Dedifferentiated amniotic fluid mesenchymal stem cell (primary cell): ENCODE measurements at regions not wholly inside any gene's neighbourhood (a gene's known extent, or its start where the extent isn't known, plus 50 kb on each side); places are given as distances from the start of the nearest gene placed in this dataset.

Source experiments
- DNase-seq: peaks from one replicate; pipeline ENCODE4 v3.0.0-alpha.2; 2016; ENCODE audit errors: extremely low spot score

DNA sequence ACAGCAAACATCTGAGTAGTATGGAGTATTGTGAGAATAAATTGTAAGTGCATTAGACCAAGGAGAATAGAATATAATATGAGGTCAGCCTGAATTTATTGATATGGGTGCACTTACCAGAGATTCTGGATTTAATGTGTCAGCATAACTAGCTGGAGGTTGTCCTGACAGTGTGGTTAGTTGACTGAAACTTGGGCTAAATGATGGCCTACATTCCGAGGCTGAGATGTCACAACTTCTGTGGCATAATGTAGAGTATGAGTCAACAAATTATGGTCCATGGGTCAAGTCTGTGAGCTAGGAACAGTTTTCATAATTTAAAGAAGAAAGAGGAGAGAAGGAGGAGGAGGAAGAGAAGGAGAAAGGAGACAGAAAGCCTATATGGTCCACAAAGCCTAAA lies 127.6 kb downstream of the QPCT start:
- peak; percentile 65 for DNase-seq

DNA sequence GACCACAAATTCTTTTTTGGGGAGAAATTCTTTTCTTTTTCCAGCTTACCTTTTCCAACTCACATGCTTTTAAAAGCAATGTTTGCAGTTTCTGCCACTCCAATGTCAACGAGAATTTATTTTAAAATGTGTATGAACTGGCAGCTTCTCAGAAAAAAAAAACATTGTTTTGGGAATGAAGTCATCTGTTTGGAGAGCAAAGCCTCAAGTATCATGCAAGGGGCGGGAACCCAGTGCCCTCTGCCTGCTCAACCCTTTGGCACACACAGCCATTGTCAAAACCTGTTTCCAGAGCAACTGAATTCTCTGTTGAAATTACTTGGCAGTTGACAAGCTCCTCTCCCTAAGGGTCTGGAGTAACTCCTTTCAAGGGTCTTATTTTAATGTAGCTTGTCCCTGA lies 128.5 kb downstream of the QPCT start:
- peak; percentile 68 for DNase-seq

DNA sequence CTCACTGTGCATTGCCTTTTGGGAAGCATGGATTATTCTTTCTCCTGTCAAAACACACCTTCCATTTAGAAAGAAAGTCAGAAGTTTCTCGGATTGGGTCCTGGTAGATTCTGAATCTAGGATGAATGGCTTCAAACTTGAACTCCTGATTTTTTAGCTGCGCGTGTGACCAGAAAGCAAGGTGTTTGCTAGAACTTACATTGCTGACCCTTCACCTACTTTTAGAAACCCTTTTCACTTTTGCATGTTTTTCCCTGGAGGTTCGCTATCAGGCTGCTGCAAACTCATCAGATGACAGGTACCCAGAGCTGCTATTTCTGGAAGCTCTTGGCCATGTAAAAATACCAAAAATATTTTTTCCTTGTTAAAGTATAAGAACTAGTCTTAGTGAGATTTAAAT lies 132.0 kb downstream of the QPCT start:
- no peak for DNase-seq

DNA sequence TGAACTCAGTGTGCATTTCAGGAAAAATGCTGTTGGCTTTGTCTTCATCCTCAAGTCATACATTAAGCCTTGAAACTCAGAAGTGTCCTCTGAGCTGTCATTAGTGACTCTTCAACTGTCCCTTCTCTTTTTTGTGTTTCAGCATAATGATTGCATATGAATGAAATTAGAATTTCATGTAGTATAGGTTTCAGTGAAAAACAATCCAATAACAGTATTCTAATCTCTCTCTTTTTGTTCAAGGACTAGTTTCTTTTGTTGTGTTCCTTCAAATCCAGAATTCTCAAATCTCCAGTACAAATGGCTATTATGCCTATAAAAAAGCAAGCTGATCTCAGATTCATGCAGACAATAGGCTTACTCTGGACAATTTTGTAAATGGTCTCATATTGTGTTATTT lies 133.5 kb downstream of the QPCT start:
- no peak for DNase-seq

DNA sequence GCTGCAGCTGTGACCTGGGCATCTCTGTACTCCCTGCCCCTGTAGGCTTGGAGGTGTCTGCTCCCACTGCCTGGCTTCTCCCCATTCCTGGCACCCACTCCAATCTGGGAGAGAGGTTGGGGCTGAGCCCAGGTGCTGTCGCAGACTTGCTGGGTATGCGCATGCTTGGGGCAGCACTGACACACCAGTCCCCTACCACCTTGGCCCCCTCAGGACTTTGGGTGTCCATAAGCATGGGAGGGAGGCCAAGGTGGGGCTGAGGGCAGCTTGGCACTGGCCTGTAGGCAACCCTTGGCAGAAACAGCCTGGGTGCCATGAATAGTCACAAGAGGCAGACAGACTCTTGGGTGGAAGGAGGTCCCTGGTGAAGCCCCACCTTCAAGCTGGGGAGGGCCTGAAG lies 136.8 kb downstream of the QPCT start:
- DNase-seq: no peak

DNA sequence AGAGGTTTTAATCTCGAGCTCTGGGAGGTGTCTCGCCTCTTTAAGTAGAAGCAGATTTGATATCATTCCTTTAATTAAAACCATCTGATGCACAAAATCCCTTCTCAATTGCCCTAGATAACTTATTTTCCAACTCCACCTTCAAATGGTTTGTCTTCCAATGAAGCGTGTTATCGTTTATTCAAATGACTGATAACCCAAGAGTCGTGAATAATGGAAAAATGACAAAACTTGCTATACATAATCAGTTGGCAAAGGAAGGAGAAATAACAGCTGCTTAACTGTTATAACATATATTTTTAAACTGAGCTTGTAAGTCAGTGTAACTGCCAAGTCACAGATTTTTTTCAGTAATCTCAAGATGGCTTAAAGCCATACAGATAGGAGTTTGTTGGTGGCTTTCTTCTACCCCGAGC lies 144.6 kb downstream of the QPCT start:
- no peak for DNase-seq

DNA sequence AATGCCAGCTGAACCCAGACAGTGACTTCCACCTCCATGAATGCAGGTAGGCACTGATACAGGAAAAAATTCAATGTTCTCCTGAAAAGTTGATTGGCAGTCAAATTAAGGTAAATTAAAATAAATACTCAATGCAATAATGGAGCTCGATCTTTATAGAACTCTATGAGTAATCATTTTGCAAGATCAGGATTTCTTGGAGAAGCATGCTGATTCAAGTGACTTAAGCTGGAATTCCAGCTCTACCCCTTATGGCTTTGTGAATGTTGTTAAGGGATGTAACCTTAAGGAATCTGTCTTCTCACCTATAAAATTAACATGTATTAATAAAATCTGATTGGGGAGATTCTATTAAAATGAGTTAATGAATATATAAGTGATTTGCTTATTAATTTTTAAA lies 145.1 kb downstream of the QPCT start:
- DNase-seq: no peak

DNA sequence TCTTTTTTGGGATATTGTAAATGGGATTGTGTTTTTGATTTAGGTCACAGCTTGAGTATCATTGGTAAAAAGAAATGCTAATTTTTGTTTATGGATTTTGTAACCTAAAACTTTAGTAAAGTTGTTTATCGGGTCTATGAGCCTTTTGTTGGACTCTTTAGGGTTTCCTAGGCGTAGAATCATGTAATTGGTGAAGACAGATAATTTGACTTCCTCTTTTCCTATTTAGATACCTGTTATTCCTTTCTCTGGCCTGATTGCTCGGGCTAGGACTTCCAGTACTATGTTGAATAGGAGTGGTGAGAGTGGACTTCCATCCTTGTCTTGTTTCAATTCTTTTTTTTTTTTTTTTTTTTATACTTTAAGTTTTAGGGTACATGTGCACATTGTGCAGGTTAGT lies 149.0 kb downstream of the QPCT start:
- no peak for DNase-seq

DNA sequence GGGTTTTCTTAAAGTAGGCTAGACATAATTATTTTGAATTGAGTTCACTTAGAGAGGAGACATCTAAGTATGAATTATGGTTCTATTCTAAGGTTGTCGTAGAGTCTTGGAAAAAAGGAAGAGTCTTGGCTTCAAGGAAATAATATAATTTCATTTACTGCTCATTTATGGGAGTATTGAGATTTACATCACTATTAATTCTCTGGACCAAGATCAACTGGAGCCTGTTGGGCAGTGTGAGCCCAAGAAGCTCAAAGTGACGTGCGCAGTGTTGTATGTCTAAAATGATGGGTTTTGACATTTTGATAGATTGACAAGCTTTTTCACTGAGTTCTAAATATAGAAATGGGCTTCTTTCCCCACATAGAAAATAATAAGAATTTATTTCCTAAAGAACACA lies 154.7 kb downstream of the QPCT start:
- no peak for DNase-seq

DNA sequence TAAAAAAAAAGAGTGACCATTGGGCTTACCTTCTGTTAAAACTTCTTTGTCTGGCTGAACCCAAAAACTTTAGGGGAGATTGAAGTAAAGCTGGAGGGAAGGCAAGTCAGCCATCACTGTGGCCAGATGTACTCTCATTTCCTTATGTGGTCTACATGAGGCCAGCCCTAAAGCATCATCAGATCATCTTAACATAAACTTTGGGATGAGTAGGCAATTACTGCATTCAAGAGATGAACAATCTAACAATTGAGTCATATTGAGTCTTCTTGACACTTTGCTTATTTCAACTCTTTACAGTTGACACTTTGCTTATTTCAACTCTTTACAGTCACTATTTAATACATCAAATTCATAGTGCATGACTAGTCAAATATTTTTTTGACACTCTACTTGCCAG lies 155.6 kb downstream of the QPCT start:
- no peak for DNase-seq

DNA sequence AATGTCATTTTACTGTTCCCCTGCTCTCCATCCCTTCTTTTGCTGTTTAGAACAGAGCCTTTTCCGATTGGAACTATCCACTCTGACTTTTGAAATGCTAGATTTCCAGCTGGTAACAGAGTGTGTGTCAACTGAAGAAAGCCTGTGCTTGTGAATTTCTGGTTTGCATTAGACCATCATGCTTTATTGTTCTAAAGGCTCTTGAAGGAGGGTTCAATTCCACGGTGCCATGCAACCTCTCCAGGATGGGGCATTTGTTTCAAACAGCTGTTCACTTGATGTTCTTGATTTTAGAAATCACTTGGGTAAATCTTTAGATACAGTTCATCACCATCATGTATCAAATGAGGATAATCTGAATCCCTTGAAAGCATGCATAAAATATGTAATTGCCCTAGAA lies 156.7 kb downstream of the QPCT start:
- peak; percentile 31 for DNase-seq

DNA sequence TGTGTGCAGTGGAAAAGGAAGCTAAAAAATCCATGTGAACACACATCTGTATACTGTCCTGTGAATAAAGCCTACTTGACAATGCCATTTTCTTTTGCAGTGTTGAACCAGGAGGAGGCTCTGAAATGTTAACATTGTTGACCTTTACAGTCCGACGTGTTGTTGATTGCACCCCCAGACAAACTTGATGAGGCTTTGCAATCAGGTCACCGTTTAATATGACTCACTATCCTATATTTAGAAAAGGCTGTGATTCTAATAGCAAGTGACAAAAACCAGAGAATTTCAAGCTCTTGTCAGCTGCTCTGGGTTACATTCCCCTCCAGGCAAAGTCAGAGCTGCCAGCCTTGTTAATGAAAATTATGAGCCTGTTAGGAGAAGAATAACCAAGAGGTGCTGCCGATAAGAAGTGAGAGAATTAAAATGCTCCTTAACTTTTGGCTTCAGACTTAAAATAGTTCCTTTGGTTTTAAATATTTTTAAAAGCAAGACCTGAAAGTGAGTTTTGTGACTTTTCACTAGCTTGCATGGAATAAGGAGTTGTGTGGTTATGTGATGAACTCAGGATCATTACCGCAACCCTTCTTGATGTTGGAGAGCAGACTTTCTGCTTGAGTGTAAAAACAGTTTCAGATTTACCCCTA lies 162.1 kb downstream of the QPCT start:
- peak; percentile 68 for DNase-seq

DNA sequence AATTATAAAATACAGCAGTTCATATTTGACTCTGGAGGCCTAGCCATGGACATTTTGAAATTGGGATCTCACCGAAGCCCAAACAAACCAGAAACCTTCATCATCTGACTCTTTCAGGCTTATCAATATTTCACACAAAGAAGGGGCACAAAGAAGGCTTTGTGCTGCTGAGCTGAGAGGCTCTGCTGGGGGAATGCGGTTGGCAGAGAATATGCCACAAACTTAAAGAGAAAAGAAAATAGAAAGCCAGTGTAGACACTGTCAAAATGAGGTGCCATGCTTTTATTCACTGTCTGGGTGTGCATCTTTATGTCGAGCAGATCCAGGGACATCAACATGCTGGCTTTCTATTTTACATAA lies 162.6 kb downstream of the QPCT start:
- no peak for DNase-seq

DNA sequence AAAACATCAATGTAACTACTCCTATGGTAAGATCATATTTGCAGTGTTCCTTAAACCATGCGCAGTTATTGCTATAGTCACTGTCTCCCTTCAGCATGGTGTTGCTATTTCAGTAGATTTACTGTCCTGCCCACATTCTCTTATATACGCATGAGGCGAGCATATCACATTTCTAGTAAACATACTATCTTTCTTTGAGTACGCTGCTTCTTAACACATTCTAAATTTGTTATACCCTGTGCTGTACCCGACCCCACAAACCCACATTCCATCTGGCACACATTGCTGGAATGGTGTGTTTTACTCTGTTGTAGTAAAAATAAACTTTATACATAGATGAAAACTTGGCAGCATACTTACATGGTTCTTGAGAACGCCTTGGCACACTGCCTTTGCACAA lies 163.3 kb downstream of the QPCT start:
- DNase-seq: no peak

DNA sequence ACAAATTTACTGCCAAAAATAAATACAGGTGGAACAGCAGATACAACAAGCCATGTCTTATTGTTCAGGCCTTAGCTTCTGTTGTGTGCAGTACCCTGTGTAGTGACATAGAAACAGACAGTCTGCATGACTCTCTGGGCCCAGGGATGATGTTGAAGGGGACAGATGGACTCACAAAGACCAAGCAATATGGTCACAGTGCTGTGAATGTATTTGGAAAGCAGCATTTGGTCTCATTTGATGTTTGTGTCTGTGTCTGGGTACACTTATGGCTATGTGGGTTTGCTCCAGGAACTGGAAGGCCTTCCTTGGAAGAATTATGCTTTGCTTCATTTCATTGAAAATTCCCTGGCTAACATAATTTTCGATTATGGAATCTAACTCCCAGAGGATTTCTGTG lies 158.5 kb downstream of the CDC42EP3 start:
- no peak for DNase-seq

DNA sequence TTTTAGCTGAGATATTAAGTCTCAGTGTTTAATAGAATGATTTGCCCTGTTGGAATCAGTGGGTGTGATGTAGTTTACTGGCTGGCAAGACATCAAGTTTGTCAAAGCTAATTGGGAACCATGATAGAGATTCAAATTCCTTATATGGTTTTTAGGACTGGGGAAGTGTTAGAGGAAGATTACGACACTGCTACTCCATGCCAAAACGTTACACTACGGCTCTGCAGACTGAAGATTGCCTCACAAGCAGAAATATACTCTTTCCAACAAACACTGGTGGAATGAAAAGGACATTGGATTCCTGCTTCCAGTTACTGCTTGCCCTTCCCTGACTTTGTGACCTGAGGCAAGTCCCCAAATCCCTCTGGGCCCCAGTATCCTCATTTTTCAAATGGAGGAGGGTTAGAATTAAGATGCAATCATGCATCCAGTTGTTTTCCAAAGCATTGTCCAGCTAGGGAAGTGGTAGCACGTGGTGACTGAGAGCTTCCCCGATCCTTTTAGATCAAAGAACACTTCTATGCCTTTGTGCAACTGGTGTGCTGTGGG lies 147.6 kb downstream of the CDC42EP3 start:
- peak; percentile 54 for DNase-seq

DNA sequence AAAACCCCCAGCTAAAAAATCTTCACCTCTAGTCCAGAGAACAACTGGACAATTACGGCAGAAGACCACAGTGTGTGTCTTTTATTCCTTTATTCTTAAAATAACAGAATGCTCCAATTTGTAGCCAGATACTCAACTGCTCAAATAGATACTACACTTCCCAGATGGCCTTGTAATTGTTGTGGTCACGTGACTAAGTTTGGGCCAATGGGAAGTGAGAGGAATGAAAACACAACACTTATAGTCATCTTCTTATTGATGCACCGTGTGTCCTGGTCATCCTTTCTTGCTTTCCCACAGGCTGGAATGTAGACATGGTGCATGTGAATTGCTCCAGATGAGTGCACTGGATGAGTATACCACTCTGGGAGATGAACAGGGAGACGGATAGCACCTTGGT lies 145.1 kb downstream of the CDC42EP3 start:
- no peak for DNase-seq

DNA sequence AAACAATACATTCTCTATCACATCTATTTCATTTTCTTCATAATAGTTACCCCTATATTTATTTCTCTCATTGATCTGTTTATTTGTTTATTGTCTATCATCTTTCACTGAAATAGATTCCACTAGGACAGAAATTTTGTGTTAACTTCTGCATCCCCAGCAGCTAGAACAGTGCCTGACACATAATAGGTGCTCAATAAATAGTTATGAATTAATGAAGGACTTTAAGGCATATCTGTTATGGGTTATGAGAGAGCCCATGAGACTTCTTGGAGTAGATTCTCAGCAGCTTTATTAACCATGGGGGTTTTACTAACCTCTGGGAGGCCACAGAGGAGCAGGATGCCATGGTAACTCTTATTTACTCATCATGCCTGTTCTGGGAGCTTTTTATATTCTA lies 144.6 kb downstream of the CDC42EP3 start:
- DNase-seq: no peak

DNA sequence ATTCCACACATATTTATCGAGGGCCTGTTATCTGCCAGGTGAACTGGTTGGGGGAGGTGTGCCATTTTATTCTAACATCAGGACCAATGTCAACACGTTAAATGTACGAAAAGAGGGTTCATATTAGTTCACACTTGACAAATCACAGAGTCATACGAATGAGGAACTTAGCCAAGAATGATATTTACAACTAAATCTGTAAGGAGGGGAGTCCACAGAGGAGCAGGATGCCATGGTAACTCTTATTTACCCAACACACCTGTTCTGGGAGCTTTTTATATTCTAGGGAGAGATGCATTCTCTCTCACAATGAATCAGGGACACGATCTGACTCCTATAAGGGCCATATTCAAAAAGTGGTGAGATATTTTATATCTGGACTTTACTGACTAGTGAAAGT lies 144.1 kb downstream of the CDC42EP3 start:
- no peak for DNase-seq

DNA sequence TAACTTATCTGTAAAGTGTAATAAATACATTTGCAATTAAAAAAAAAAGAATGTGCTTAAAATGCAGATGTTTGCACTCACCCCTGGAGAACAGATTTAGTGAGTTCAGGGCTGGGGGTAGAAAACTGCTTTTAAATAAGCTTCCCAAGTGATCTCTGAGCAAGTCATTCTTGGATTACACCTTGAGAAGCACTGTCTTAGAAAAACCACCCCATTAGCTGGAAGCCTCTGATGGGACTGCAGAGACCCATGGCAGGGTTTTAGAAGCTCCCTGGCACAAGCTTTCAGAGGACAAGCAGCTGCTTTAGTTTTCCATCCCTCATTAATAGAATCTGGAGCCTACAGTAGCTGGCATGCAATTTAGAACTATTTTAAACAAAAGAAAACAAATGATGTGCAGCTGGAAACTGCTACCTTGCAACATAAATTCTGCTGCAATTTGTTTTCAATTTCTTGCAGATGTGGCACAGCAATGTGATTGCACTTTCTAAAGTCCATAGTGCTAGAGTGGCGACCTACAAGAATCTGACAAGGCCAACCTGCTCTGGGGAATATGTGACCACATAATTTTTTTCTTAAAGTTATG lies 141.5 kb downstream of the CDC42EP3 start:
- peak; percentile 34 for DNase-seq

DNA sequence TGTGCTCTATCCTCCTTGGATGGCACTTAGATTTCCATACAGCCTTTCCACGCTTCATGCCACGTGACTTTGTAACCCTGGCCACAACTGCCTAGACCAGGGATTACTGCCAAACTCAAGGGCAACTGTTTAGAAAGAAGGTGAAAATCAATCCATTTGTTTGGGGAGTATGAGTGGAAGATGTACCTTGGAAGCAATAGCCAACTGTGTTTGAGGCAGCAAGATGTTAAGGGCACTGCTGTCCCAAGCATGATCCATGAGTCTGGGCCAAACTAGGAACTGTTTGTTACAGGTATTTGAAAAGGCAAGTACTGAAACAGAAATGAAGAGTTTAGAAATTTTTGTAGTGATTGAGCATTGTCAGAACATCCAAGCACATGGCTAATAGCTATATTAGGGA lies 138.9 kb downstream of the CDC42EP3 start:
- DNase-seq: no peak

DNA sequence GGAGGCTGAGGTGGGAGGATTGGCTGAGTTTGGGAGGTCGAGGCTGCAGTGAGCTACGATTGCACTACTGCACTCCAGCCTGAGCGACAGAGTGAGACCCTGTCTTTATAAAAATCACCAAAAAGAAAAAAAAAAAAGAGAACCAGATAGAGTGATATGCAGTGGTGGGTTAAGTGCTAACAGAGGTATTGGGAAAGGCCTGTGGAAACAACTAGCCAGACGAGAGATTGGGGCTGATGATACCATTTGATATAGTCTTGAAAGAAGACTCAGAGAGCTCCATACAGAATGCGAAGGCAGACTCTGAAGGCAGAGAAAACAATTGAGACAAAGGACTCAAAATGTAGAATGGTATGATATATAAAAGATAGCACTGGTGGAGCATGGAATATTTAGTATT lies 134.1 kb downstream of the CDC42EP3 start:
- DNase-seq: no peak

DNA sequence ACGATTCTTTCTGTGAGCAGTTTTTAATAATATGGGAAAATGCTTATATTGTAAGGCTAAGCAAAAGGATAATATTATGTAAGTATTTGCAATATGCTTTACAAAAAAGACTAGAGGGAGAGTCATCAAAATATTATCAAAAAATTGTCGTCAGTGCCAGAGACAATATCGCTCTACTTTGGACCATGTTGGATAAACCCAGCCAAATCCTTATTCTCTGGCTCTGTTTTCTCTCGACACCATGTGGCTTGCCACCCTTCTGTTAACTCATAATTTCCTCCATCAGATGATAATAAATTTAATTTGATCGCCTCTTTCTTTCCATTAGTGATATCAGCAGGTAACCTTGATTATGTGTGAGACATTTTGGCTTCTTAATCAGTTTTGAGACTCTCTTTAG lies 129.9 kb downstream of the CDC42EP3 start:
- no peak for DNase-seq

DNA sequence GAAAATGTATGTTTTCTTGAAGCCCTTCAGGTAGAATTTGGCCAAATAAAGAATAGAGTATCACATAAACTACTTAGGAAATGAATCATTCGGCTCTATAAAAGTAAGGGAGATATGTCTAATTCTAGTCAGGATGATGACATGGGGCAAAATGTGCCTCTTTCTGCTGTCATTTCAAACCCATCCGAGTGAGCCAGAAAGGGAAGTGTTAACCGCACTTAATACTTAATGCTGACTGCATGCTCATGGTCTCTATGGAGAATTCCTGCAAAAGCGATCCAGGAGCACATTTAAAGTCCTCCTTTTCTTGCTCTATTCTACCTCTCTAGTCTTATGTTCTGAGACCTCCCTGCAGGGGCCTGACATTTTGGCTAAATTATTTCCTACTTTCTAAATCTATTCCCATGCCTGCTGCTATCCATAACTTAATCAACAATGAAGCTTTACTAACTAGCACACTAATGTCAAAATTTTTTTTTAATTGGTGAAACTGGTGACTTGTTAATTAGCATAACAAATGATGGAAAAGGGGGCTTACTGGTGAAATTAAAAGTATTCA lies 127.4 kb downstream of the CDC42EP3 start:
- no peak for DNase-seq
